Cardiac fibroblast (primary cell): ENCODE measurements at regions not wholly inside any gene's neighbourhood (a gene's known extent, or its start where the extent isn't known, plus 50 kb on each side); places are given as distances from the start of the nearest gene placed in this dataset.
A peak's percentile ranks its signal among the peaks of the same experiment; 100 is the strongest.

Source experiments
- DNase-seq, 2 donors: peaks; one replicate each; pipeline versions ENCODE4 v3.0.0 to v3.0.0-alpha.2; 2010; ENCODE audit warnings: low read depth in 2 of 2
- H3K4me3 ChIP-seq, 2 donors: replicated peaks in 1 of 2; 1 replicate in 1 of 2; 2 replicates in 1 of 2; pipeline ENCODE4 v1.5.1; 2011; ENCODE audit warnings: low read depth in 2 of 2, low read length in 2 of 2, mild to moderate bottlenecking in 2 of 2, moderate library complexity in 1 of 2
- CTCF ChIP-seq: IDR thresholded peaks from one replicate; pipeline ENCODE4 v1.5.1; 2011; ENCODE audit warnings: low read depth, mild to moderate bottlenecking, low read length, inconsistent platforms

DNA sequence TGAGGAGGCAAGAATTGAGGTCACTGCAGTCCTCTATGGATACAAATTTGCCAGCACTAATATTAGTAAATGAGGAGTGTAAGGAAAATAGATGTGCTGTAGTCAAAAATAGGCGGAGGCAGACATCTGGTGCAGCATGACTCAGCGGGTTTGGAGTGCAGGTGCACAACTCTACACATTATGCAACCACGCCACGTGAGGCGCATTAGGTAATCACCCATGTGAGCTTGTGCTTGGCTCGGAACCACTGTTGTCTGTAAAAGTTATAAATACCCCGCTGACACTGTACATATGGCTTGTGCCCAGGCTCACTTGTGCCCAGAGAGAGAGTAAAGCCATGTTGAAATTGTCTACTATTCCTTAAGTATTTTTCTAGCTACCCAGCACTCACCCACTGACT, 623.5 kb upstream of the NUDT12 start:
- DNase-seq: peak in 1 of 2 donors; percentile 51
- no peak overlapping the region for H3K4me3 ChIP-seq
- TF ChIP-seq CTCF: no peak

GRCh38 chr5:104184264-104184663, 621.7 kb upstream of the NUDT12 start:
- DNase-seq: peak in 1 of 2 donors; percentile 22
- no peak for TF ChIP-seq CTCF
- H3K4me3 ChIP-seq: no peak overlapping the region

DNA sequence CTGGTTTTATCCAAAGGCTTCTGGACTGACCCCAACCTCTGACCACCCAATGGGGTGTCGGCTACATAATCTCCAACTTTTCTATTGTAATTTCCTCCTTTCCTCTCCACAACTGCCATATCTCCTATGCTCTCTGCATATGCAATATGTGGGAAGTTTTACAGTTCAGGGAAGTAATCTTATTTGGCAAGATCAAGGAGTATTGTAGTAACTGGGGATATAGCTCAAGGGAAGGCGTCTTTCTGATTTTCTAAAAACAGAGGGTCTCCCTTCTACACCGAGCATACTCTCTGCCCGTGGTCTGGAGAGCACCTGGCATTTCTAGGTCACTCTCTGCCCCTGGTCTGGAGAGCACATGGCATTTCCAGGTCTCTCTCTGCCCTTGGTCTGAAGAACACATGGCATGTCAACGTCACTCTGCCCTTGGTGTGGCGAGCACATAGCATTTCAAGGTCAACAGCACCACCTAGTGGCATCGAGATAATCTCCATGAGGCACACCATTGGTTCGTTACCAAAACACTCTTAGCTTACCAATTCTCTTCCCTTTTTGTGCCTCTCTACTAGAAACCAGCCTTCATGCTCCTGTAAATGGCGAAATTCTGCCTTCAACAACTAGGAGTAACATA, 616.4 kb upstream of the NUDT12 start:
- peak; percentile 56 to 77 for DNase-seq
- TF ChIP-seq CTCF: peak; percentile 50
- no peak overlapping the region for H3K4me3 ChIP-seq

GRCh38 chr5:104178066-104178465, 615.5 kb upstream of the NUDT12 start:
- TF ChIP-seq CTCF: no peak
- DNase-seq: no peak
- H3K4me3 ChIP-seq: no peak overlapping the region

DNA sequence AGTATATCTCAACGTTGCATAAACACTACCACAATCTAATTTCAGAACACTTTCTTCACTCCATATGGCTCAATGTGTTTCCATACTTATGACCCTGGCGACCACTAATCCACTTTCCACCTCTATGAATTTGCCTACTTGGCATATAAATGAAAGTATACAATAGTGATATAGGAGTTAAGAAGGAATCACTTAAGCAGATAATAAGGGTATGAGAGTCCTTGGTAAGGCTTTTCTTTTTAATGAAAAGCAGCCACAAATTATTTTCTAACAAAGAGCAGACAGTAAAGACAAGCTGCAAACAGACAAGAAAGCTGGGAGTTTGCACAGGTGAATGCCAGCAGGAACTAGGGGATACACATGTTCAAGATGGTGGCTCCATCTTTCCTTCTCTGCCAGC, 615.1 kb upstream of the NUDT12 start:
- no peak for TF ChIP-seq CTCF
- no peak for DNase-seq
- H3K4me3 ChIP-seq: no peak overlapping the region

- no peak for TF ChIP-seq CTCF
- DNase-seq: no peak
These were observed 610.4 kb upstream of the NUDT12 start for GRCh38 chr5:104172976-104173375.

DNA sequence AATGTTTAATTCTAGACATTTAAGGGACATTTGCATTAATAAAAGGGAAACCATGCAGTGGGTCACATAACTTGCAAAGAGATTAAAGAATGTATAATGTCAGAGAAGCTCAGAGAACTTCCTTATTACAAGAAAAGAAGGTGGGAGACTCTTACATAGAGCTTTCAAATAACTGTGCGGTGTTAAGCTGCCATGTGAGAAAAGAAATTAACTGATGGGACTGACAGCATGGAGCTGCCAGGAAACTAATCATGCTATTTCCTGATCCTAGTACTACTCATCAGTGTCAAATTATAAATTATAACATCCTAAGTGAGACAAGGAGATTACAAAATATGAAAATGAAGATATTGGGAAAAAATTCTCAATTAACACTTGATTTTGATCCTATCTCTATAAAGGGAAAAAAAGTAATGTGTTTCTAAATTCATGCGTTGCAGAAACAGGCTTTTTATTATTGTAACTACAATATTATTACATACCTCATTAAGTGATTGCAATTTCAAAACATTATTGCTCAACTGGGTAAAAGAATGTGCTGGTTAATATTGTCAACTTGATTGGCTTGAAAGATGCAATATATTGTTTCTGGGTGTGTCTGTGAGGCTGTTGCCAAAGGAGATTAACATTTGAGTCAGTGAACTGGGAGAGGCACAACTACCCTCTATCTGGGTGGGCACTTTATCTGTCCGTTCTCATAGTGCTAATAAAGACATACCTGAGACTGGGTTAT, 609.5 kb upstream of the NUDT12 start:
- no peak for TF ChIP-seq CTCF
- no peak overlapping the region for H3K4me3 ChIP-seq
- DNase-seq: no peak

More at GRCh38 chr5:104172976-104173375, 610.4 kb upstream of the NUDT12 start:
- H3K4me3 ChIP-seq: no peak overlapping the region
